Endothelial cell of hepatic sinusoid (primary cell): ENCODE measurements at regions not wholly inside any gene's neighbourhood (a gene's known extent, or its start where the extent isn't known, plus 50 kb on each side); places are given as distances from the start of the nearest gene placed in this dataset.

Experiments used
- in situ Hi-C: cut with HindIII; loops from 2 replicates; pipeline ENCODE4 v1.10.0; 2017; ENCODE audit warnings: low sequenced_read_pairs

DNA sequence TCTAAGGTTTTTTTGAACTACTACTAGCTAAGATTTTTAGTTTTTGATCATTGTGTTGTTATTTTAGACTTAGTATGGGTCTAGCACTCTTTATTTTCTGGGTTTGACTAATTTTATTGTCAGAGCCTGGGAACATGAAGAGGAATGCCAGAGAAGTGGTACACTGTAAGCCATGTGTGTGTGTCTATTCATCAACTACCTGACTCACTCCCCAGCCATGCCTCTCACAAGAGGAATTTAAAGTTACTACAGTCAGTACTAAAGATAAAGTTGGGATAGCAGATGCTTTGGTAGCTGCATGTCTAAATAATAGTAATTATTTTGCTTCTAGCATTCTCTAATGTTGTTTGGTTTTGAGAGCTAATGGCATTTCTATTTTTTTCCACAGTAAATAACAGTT, 264.8 kb downstream of the CSNK1G3 start:
- in situ Hi-C loops = no loop called here

DNA sequence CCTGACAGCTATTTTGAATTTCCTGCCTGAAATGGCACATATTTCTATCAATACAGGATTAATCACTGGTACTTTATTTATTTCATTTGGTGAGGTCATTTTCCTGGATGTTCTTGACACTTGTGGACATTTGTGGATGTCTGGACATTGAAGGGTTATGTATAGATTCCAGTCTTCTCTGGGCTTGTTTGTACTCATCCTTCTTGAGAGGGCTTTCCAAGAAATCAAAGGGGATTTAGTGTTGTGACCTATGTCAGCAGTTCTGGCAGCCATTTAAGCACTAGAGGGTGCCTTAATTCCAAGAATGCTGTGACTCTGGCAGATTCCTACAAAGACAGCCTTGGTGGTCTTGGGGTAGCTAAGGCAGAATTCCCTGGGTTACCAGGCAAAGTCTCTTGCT, 259.7 kb downstream of the CSNK1G3 start:
- in situ Hi-C loops = no loop called here

DNA sequence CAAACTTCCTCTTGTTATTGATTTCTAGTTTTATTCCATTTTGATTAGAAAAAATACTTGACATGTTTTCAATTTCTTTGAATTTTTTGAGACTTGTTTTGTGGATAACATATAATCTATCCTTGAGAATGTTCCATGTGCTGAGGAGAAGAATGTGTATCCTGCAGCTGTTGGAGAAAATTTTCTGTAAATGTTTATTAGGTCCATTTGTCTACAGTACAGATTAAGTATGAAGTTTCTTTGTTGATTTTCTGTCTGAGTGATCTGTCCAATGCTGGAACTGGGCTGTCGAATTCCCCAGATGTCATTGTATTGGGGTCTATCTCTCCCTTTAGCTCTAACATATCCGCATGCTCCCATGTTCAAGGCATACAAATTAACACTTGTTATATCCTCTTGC, 251.2 kb downstream of the CSNK1G3 start:
- in situ Hi-C loops = no loop called here

GRCh38 chr5:123756816-123757215, 244.8 kb downstream of the CSNK1G3 start:
- in situ Hi-C loops = no loop called here

GRCh38 chr5:123756318-123756665, 244.3 kb downstream of the CSNK1G3 start:
- in situ Hi-C loops = no loop called here

- in situ Hi-C loops = no loop called here
These were observed 243.8 kb downstream of the CSNK1G3 start for GRCh38 chr5:123755653-123756317.

DNA sequence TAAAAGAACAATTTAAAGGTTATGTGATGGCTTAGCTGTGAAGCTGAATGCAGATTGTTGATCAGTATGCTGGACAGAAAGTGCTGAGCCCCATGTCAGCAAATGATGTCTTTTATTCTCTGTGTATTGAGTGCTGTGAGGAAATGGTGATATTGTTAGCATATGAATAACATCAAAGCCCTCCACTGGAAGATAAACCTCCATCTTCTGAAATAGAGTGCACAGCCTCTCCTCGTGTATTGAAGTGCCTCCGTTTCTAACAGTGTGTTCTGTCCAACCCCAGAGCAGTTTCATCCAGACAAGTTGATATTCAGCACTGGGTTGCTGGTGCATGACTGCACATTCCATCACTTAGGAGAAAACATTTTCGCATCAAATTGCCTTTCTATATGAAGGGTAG, 242.9 kb downstream of the CSNK1G3 start:
- in situ Hi-C loops = no loop called here

- in situ Hi-C loops = no loop called here
These were observed 242.2 kb downstream of the CSNK1G3 start for GRCh38 chr5:123753937-123754891.

- in situ Hi-C loops = no loop called here
These were observed 241.4 kb downstream of the CSNK1G3 start for GRCh38 chr5:123753180-123753936.

DNA sequence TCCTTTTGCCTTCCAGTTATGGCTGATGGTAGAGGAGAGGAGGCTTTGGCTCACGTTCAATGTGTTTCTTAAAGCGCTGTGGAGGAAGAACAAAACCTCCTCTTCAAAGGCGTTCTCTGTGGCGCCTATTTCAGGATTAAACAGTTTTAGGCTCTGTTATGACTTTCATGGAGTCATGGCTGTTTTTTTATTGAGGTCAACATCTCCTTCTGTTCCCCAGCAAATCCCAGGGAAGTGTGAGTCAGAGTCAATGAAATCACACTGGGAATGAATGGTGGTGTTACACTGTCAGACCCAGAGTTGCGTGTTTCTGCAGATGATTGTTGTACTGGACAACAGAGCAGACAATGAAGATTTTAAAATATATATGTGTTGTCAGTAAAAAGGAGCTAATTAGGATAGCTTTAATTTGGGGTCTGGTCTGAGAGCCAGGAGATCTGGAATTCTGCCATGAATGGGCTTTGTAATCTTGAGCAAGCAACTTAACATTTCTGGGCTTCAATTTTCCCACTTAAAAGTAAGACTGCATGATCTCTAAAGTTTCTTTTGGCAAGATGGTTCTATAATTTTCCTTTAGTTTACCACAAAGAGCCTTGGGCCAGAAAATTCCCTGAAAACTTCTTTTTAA, 240.7 kb downstream of the CSNK1G3 start:
- in situ Hi-C loops = no loop called here

DNA sequence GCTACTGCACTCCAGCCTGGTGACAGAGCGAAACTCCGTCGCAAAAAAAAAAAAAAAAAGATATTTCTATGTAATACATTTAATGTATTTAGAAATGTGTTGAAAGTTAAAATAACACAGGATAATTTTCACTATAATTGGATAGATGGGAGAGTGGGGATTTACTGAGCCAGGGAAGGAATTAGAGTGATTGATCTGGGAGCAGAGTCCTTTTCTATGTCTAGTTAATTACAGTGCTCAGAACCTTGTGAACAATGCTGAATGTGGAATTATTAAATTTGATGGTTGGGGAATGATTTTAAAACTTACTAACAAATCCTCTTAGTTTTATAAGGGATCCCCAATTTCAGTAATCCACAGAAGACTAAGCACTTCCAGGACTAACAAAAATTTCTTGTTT, 239.7 kb downstream of the CSNK1G3 start:
- in situ Hi-C loops = no loop called here

DNA sequence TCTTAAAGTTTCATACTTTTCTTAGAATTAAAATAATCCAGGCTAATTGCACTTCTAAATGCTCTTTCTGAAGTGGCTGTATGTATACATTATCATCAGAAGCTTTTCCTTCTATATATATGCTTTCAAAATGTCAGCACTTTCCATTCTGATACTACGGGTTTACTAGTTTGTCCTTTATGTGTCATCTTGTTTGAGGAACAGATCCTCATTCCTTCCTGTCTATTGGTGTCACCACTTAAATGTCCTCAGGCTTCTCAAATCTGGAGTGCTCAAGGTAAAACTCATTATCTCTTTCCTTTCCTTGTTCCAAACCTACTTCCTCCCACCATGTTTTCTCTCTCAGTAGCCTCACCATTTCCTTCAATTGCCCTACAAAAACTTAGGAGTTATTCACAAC, 236.3 kb downstream of the CSNK1G3 start:
- in situ Hi-C loops = no loop called here

GRCh38 chr5:123746683-123747360, 234.8 kb downstream of the CSNK1G3 start:
- in situ Hi-C loops = no loop called here

DNA sequence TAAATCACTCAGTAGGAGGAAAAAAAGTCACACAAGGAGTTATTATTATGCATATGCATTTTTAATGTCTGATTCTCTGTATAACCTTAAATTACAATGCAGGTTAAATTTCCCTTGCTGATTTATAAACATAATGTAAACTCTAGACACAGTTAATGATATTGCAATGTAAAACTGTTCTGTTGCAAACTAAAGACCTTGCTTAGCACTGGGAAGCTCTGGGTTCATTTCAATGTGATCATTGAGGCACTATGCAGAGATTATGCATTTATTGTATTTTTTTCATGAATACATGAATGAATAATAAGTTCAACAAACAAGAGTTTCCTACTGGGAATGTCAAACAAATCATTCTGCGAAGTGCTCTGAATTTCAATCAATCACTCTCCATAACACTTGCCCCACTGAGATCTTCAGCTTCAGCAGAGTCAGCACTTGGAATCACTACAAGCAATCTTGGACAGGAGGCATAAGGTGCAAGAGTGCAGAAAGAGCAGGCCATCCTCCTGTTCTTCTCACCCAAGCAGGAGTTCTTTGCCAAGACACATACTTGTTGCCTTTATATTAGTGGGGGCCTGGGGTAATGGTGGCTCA, 232.1 kb downstream of the CSNK1G3 start:
- in situ Hi-C loops = no loop called here

- in situ Hi-C loops = no loop called here
These were observed 223.4 kb downstream of the CSNK1G3 start for GRCh38 chr5:123735384-123735783.

GRCh38 chr5:123732257-123732656, 220.3 kb downstream of the CSNK1G3 start:
- in situ Hi-C loops = no loop called here

GRCh38 chr5:123722451-123722850, 210.5 kb downstream of the CSNK1G3 start:
- in situ Hi-C loops = no loop called here

GRCh38 chr5:123721675-123722276, 209.8 kb downstream of the CSNK1G3 start:
- in situ Hi-C loops = no loop called here

- in situ Hi-C loops = no loop called here
These were observed 209.0 kb downstream of the CSNK1G3 start for GRCh38 chr5:123720955-123721354.

DNA sequence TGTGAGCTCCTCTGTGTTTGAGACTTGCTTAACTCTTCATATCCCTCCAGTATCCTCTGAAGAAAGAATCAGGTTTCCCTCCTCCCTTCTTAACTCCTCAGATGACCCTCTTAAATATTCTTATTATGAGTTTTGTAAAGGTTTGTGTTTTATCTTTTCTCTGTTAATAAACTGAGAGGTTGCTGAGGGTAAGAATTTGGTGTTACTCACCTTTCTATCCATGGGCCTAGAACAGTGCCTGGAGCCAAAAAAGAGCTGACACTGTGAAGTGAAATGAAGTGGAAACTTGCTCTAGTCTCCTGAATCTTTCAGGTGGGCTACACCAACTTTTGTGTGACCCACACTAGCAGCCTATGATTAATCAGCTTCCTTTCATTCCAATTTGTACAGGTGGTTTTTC, 208.4 kb downstream of the CSNK1G3 start:
- in situ Hi-C loops = no loop called here
